ENCODE measurements at regions not wholly inside any gene's neighbourhood (a gene's known extent, or its start where the extent isn't known, plus 50 kb on each side); places are given as distances from the start of the nearest gene placed in this dataset.
"Not testable (repeated sequence)": the region's sequence is repeated elsewhere in the genome, so short reads cannot be mapped to it uniquely, and the experiment has no call there.

GRCh38 chr18:57947117-57947516 lies 96.9 kb upstream of the NEDD4L start:
- Histone ChIP-seq H3K36me3 (no peaks in the 10 kb centered on the region), H3K27ac (no peak overlapping the region), H3K27me3 (no peaks in the 10 kb centered on the region), H3K9me3 (ENCODE audit: low read depth) (no peaks in the 10 kb centered on the region), H3K4me1 (ENCODE audit: low read depth) (no peaks in the 10 kb centered on the region), H3K4me3 (no peak overlapping the region)
- no peak for DNase-seq (ENCODE audit: low read depth in 1 of 2, low spot score in 1 of 2)
- no peak for TF ChIP-seq CTCF (IDR thresholded peaks at IDR 0.05; ENCODE audit: low read depth, low read length)

- Histone ChIP-seq H3K27ac (no peak overlapping the region), H3K27me3 (no peaks in the 10 kb centered on the region), H3K4me1 (ENCODE audit: low read depth) (no peaks in the 10 kb centered on the region), H3K4me3 (no peak overlapping the region), H3K36me3 (no peaks in the 10 kb centered on the region), H3K9me3 (ENCODE audit: low read depth) (no peaks in the 10 kb centered on the region)
- TF ChIP-seq CTCF (IDR thresholded peaks at IDR 0.05; ENCODE audit: low read depth, low read length), result no peak
- no peak for DNase-seq (ENCODE audit: low read depth in 1 of 2, low spot score in 1 of 2)
These were observed 100.3 kb upstream of the NEDD4L start for GRCh38 chr18:57943723-57944122.

GRCh38 chr18:57942493-57942892 lies 101.5 kb upstream of the NEDD4L start:
- no peak overlapping the region for H3K27ac ChIP-seq
- no peaks in the 10 kb centered on the region for H3K9me3 ChIP-seq (ENCODE audit: low read depth)
- no peaks in the 10 kb centered on the region for H3K4me1 ChIP-seq (ENCODE audit: low read depth)
- no peak overlapping the region for H3K4me3 ChIP-seq
- H3K27me3 ChIP-seq, result no peaks in the 10 kb centered on the region
- no peak for DNase-seq (ENCODE audit: low read depth in 1 of 2, low spot score in 1 of 2)
- H3K36me3 ChIP-seq, result no peaks in the 10 kb centered on the region
- TF ChIP-seq CTCF (IDR thresholded peaks at IDR 0.05; ENCODE audit: low read depth, low read length), result no peak

- Histone ChIP-seq H3K4me1 (ENCODE audit: low read depth) (no peaks in the 10 kb centered on the region), H3K9me3 (ENCODE audit: low read depth) (no peaks in the 10 kb centered on the region), H3K27me3 (no peaks in the 10 kb centered on the region), H3K36me3 (no peaks in the 10 kb centered on the region), H3K4me3 (no peak overlapping the region), H3K27ac (no peak overlapping the region)
- TF ChIP-seq CTCF (IDR thresholded peaks at IDR 0.05; ENCODE audit: low read depth, low read length), result no peak
- no peak for DNase-seq (ENCODE audit: low read depth in 1 of 2, low spot score in 1 of 2)
These were observed 102.1 kb upstream of the NEDD4L start for GRCh38 chr18:57941841-57942489.

GRCh38 chr18:57940166-57940660 lies 103.8 kb upstream of the NEDD4L start:
- H3K27me3 ChIP-seq, result no peaks in the 10 kb centered on the region
- no peak for TF ChIP-seq CTCF (IDR thresholded peaks at IDR 0.05; ENCODE audit: low read depth, low read length)
- H3K4me1 ChIP-seq (ENCODE audit: low read depth), result no peaks in the 10 kb centered on the region
- no peaks in the 10 kb centered on the region for H3K9me3 ChIP-seq (ENCODE audit: low read depth)
- no peak overlapping the region for H3K27ac ChIP-seq
- no peak overlapping the region for H3K4me3 ChIP-seq
- no peak for DNase-seq (ENCODE audit: low read depth in 1 of 2, low spot score in 1 of 2)
- no peaks in the 10 kb centered on the region for H3K36me3 ChIP-seq

- H3K4me1 ChIP-seq (ENCODE audit: low read depth); H3K27ac ChIP-seq; H3K36me3 ChIP-seq; H3K9me3 ChIP-seq (ENCODE audit: low read depth); H3K4me3 ChIP-seq; H3K27me3 ChIP-seq; DNase-seq (ENCODE audit: low read depth in 1 of 2, low spot score in 1 of 2): not testable (repeated sequence)
These were observed 109.7 kb upstream of the NEDD4L start for GRCh38 chr18:57934375-57934774.
